Testis (tissue), 2 donors: ENCODE measurements at regions not wholly inside any gene's neighbourhood (a gene's known extent, or its start where the extent isn't known, plus 50 kb on each side); places are given as distances from the start of the nearest gene placed in this dataset.

Experiments used
- CTCF ChIP-seq, 3 experiments: fragments of 450-650 bp in 2 of 3; fragments of 200-600 bp in 1 of 3; sonication (generic) in 1 of 3; IDR thresholded peaks; one replicate each; pipeline ENCODE4 v1.5.1; 2016 to 2019; ENCODE audit warnings: antibody characterized with exemption in 3 of 3, mild to moderate bottlenecking in 2 of 3, moderate library complexity in 1 of 3
- POLR2A ChIP-seq: fragments of 450-650 bp; IDR thresholded peaks from one replicate; pipeline ENCODE4 v1.6.1; 2017; ENCODE audit warnings: antibody characterized with exemption, mild to moderate bottlenecking, moderate library complexity

GRCh38 chr17:13734880-13735279 is 133.2 kb upstream of the HS3ST3A1 start:
- TF ChIP-seq CTCF (IDR thresholded peaks at IDR 0.05), result no peak
- no peak for TF ChIP-seq POLR2A
